Gastroesophageal sphincter (tissue), 3 donors: ENCODE measurements at regions not wholly inside any gene's neighbourhood (a gene's known extent, or its start where the extent isn't known, plus 50 kb on each side); places are given as distances from the start of the nearest gene placed in this dataset.

Experiments used
- POLR2A ChIP-seq, 2 donors: fragments of 450-650 bp; IDR thresholded peaks; one replicate each; pipeline ENCODE4 v1.6.1; 2017; ENCODE audit warnings: antibody characterized with exemption in 2 of 2, mild to moderate bottlenecking in 2 of 2, moderate library complexity in 1 of 2
- POLR2AphosphoS5 ChIP-seq: sonication (generic); formaldehyde crosslinking; IDR thresholded peaks from one replicate; pipeline ENCODE4 v1.6.1; 2017; ENCODE audit warnings: antibody characterized with exemption
- TF ChIP-seq, protein P1 (sequence below), 4 experiments: fragments of 200-600 bp in 2 of 4; fragments of 450-650 bp in 2 of 4; sonication (generic) in 1 of 4; IDR thresholded peaks; one replicate each; pipeline ENCODE4 v1.5.1; 2017 to 2019; ENCODE audit warnings: antibody characterized with exemption in 4 of 4, mild to moderate bottlenecking in 2 of 4, moderate library complexity in 2 of 4

DNA sequence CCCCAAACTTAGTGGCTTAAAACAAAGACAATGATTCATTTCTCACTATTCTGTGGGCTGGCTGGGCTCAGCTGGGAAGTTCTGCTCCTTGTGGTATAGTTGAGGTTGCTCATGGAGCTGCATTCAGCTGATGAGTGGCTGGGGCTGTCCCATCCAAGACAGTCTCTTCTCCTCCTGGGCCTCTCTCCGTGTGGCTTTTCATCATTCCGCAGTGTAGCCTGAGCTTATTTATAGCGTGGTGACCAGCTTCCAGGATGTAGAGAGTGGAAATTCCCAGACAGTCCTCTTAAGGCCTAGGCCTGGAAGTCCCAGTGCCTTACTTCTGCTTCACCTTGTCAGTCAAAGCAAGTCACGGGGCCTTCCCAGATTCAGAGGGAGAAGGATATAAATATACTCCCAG, 136.7 kb upstream of the DAZL start:
- TF ChIP-seq, protein P1, sequence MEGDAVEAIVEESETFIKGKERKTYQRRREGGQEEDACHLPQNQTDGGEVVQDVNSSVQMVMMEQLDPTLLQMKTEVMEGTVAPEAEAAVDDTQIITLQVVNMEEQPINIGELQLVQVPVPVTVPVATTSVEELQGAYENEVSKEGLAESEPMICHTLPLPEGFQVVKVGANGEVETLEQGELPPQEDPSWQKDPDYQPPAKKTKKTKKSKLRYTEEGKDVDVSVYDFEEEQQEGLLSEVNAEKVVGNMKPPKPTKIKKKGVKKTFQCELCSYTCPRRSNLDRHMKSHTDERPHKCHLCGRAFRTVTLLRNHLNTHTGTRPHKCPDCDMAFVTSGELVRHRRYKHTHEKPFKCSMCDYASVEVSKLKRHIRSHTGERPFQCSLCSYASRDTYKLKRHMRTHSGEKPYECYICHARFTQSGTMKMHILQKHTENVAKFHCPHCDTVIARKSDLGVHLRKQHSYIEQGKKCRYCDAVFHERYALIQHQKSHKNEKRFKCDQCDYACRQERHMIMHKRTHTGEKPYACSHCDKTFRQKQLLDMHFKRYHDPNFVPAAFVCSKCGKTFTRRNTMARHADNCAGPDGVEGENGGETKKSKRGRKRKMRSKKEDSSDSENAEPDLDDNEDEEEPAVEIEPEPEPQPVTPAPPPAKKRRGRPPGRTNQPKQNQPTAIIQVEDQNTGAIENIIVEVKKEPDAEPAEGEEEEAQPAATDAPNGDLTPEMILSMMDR (IDR thresholded peaks at IDR 0.05) = no peak
- TF ChIP-seq POLR2A (IDR thresholded peaks at IDR 0.05) (no peak), POLR2AphosphoS5 (no peak)
